MM.1S (cell line): ENCODE measurements at regions not wholly inside any gene's neighbourhood (a gene's known extent, or its start where the extent isn't known, plus 50 kb on each side); places are given as distances from the start of the nearest gene placed in this dataset.

Experiments
- EZH2 ChIP-seq: fragments of 300-600 bp; sonication (generic); optimal IDR thresholded peaks from 2 replicates; pipeline ENCODE3; 2017; ENCODE audit warnings: low read depth, mild to moderate bottlenecking, antibody characterized with exemption, low read length, mixed read lengths
- EZH2phosphoT487 ChIP-seq: fragments of 300-600 bp; sonication (generic); IDR thresholded peaks from 2 replicates; pipeline ENCODE4 v1.6.1; 2018; ENCODE audit warnings: antibody characterized with exemption, low read length
- TF ChIP-seq, protein P1 (sequence below): fragments of 300-600 bp; sonication (generic); IDR thresholded peaks from 2 replicates; pipeline ENCODE4 v1.5.1; 2016; ENCODE audit warnings: antibody characterized with exemption, low read length, mixed read lengths

DNA sequence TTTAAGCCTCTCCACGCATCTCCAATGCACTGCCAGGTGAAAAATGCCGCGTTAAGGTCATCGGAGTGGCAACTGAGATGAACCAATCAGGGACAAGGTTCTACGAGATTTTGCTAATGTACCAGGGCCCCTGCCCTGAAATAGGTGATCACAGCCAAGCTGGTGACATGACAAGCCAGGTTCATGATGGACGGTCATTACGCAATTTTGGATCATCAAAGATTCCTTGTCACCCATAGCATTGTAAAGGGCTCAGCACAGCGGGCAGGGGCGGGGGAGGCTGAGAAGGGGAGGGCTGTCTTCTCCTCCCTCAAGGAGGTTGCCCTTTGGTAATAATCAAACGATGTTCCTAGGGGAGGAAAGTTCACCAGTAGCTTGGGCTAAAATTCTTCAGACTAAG lies 475.5 kb downstream of the NPHP4 start:
- TF ChIP-seq EZH2 (no peak), EZH2phosphoT487 (no peak)
- TF ChIP-seq, protein P1, sequence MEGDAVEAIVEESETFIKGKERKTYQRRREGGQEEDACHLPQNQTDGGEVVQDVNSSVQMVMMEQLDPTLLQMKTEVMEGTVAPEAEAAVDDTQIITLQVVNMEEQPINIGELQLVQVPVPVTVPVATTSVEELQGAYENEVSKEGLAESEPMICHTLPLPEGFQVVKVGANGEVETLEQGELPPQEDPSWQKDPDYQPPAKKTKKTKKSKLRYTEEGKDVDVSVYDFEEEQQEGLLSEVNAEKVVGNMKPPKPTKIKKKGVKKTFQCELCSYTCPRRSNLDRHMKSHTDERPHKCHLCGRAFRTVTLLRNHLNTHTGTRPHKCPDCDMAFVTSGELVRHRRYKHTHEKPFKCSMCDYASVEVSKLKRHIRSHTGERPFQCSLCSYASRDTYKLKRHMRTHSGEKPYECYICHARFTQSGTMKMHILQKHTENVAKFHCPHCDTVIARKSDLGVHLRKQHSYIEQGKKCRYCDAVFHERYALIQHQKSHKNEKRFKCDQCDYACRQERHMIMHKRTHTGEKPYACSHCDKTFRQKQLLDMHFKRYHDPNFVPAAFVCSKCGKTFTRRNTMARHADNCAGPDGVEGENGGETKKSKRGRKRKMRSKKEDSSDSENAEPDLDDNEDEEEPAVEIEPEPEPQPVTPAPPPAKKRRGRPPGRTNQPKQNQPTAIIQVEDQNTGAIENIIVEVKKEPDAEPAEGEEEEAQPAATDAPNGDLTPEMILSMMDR, result no peak
